Thyroid gland (tissue), 4 donors: ENCODE measurements at regions not wholly inside any gene's neighbourhood (a gene's known extent, or its start where the extent isn't known, plus 50 kb on each side); places are given as distances from the start of the nearest gene placed in this dataset.
A peak's percentile ranks its signal among the peaks of the same experiment; 100 is the strongest.

Source experiments
- DNase-seq, 2 donors: peaks; one replicate each; pipeline ENCODE4 v3.0.0-alpha.2; 2019
- H3K27ac ChIP-seq, 3 donors: fragments of 200-600 bp; sonication (generic); 1 replicate in 2 of 3; 2 replicates in 1 of 3; pipeline ENCODE4 v1.5.1; 2016 to 2019; ENCODE audit warnings: mild to moderate bottlenecking in 1 of 3, moderate library complexity in 1 of 3
- H3K27me3 ChIP-seq: fragments of 200-600 bp; sonication (generic); one replicate; pipeline ENCODE4 v1.5.1; 2019
- H3K36me3 ChIP-seq, 2 donors: fragments of 200-600 bp; sonication (generic); one replicate each; pipeline ENCODE4 v1.5.1; 2016 to 2019
- H3K4me1 ChIP-seq, 2 donors: fragments of 200-600 bp; sonication (generic); one replicate each; pipeline ENCODE4 v1.5.1; 2017 to 2019
- H3K4me3 ChIP-seq, 3 donors: fragments of 200-600 bp; sonication (generic); replicated peaks in 1 of 3; 1 replicate in 2 of 3; 2 replicates in 1 of 3; pipeline ENCODE4 v1.5.1; 2016; ENCODE audit warnings: mild to moderate bottlenecking in 1 of 3
- H3K9me3 ChIP-seq: fragments of 200-600 bp; sonication (generic); one replicate; pipeline ENCODE4 v1.5.1; 2017
- POLR2A ChIP-seq, 2 donors: fragments of 450-650 bp; IDR thresholded peaks; one replicate each; pipeline ENCODE4 v1.6.1; 2017; ENCODE audit warnings: antibody characterized with exemption in 2 of 2, mild to moderate bottlenecking in 2 of 2, moderate library complexity in 1 of 2
- WGBS, 2 donors: methylation state at CpG; one replicate each; pipeline ENCODE4 v1.1.5; 2017; 5-methylcytosine and 5-hydroxymethylcytosine counted together
- intact Hi-C: fragments of 100-400 bp; cut with DNase I; formaldehyde crosslinking; loops from one replicate; pipeline ENCODE4 v1.15.1; 2023
- TF ChIP-seq, protein P1 (sequence below), 6 experiments: fragments of 200-600 bp in 3 of 6; fragments of 450-650 bp in 3 of 6; sonication (generic) in 3 of 6; IDR thresholded peaks; one replicate each; pipeline ENCODE4 v1.5.1; 2016 to 2019; ENCODE audit warnings: antibody characterized with exemption in 6 of 6, mild to moderate bottlenecking in 2 of 6, inconsistent platforms in 1 of 6, moderate library complexity in 1 of 6

DNA sequence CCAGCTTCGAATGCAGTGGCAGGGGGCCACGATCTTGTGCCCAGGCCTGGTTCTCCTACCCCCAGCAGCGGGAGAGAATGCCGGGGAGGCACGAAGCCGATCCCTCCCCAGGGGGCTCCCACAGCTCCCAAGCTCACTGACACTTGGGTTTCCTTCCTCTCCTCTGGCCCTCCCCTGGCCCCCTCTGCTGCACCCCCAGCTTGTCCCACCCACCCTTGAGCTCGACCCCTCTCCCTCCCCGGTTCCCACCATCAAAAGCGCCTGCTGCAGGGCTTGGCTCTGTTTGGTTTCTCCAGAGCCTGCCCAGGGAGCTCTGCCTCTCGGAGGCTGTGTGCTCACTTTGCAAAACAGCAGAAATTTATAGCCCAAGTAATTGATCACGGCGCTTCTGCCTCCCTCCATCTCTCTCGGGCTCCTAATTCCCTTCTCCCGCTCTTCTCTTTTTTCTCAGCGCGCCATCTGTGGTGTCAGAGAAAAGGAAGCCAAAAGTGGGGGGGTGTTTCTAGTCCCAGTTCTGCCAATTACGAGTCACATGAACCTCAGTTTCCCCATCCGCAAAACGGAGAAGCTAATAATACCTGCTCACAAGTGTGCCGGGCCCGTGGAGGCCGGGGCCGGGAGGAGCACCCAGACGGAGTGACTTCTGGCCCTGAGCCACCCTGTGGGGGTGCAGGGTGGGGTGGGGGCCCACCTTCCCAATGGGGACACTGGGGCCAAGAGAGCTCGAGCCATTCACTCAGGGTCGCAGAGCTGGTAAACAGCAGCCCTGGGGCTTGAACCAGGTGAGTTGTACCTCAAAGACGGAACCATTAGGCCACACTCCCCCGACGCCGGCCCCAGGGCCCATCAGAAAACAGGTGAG lies 141.2 kb upstream of the IER5L start:
- DNase-seq = no peak
- H3K27ac ChIP-seq = peak overlapping the region; percentile 84 to 93 (median 88)
- peak overlapping the region in 1 of 3 donors; percentile 34 for H3K4me3 ChIP-seq
- intact Hi-C loops = no loop called here
- no peaks in the 10 kb centered on the region for H3K36me3 ChIP-seq
- TF ChIP-seq, protein P1, sequence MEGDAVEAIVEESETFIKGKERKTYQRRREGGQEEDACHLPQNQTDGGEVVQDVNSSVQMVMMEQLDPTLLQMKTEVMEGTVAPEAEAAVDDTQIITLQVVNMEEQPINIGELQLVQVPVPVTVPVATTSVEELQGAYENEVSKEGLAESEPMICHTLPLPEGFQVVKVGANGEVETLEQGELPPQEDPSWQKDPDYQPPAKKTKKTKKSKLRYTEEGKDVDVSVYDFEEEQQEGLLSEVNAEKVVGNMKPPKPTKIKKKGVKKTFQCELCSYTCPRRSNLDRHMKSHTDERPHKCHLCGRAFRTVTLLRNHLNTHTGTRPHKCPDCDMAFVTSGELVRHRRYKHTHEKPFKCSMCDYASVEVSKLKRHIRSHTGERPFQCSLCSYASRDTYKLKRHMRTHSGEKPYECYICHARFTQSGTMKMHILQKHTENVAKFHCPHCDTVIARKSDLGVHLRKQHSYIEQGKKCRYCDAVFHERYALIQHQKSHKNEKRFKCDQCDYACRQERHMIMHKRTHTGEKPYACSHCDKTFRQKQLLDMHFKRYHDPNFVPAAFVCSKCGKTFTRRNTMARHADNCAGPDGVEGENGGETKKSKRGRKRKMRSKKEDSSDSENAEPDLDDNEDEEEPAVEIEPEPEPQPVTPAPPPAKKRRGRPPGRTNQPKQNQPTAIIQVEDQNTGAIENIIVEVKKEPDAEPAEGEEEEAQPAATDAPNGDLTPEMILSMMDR (IDR thresholded peaks at IDR 0.05) = no peak
- no peak for TF ChIP-seq POLR2A (IDR thresholded peaks at IDR 0.05)
- H3K9me3 ChIP-seq = no peaks in the 10 kb centered on the region
- WGBS, 2 donors = 80 to 86% methylated on average over 23 to 29 of the region's 30 CpGs
- H3K4me1 ChIP-seq = peaks cover 26 to 69% of the 10 kb centered on the region in 2 donors
- no peaks in the 10 kb centered on the region for H3K27me3 ChIP-seq

DNA sequence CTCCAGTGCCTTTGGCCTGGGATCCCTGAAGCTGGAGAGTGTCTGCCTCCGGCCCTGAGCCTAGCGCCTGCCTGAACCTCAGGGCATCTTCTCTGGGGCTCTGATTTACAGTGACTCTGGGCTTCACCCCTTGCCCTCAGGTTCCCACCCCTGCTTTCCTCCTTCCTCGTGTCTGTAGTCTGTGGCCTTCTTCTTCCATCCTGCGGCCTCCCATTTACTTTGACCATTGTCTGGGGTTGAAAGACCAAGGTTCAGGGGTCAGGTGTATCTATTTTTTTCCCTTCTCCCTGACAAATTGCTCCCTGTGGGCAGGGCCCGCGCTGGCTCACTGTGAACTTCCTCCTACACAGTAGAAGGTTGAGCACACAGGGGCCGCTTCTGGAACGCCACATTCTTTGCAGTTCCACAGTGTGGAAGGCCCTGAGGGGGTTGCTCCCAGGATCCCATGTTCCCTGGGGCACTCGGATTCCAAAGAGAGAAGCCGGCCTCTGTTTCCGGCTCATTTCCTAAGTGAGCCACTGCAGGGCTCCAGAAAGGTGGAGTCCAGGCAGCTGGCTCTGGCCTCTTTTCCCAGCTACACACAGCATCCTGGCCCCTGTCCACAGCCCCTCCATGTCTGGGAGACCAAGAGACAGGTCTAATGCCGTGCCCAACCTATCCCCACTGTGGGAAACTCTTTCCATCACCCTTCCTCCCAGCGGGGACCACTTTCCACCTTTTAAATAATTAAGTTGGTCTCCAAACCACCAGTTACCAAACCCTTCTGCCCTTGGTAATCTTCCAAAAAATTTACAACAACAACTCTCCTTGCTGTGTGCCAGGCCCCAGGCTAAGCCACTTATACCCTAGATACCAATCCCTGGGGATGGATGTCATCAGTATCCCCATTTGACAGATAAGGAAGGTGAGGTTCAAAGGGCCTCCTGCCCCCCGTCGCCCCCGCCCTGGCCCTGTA lies 140.3 kb upstream of the IER5L start:
- DNase-seq = no peak
- H3K4me3 ChIP-seq = no peak overlapping the region
- intact Hi-C loops = no loop called here
- peak overlapping the region in 2 of 3 donors; percentile 33 to 84 for H3K27ac ChIP-seq
- no peaks in the 10 kb centered on the region for H3K9me3 ChIP-seq
- no peaks in the 10 kb centered on the region for H3K36me3 ChIP-seq
- 79 to 85% methylated on average over 16 of the region's 16 CpGs for WGBS, 2 donors
- TF ChIP-seq, protein P1 (IDR thresholded peaks at IDR 0.05) = no peak
- no peak for TF ChIP-seq POLR2A (IDR thresholded peaks at IDR 0.05)
- peaks cover 26 to 69% of the 10 kb centered on the region in 2 donors for H3K4me1 ChIP-seq
- H3K27me3 ChIP-seq = no peaks in the 10 kb centered on the region

DNA sequence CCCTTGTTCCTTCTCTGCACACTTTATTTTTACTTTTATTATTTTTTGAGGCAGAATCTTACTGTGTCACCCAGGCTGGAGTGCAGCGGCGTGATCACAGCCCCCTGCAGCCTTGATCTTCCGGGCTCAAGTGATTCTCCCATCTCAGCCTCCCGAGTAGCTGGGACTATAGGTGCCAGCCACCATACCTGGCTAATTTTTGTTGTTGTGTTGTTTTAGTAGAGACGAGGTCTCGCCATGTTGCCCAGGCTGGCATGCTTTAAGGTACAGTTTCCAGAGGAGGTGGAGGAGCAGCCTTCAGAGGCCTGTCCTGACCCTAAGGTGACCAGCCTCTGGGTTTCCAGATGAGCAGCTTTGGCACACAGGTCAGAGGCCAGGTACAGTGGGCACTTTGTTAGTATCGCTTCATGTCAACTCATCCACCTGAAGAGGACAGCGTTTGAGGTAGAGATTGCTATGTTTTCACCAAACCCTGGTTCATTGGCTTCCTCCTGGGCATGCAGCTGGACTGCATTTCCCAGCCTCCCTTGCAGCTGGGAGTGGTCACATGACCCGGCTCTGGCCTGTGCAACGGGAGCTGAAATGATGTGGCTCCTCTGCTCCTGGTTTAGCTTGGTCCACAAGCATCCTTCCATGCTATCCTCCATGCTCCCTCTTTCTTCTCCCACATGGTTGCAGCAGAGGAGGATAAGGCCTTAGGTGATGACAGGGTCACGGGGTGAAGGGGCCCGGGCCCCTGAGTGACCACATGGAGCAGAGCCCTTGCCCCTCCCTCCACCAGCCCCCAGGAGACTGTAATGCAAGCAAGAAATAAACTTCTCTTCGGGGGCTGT lies 139.3 kb upstream of the IER5L start:
- DNase-seq = peak in 1 of 2 donors; percentile 40
- intact Hi-C loops = no loop called here
- Histone ChIP-seq H3K4me1 (peaks cover 26 to 69% of the 10 kb centered on the region in 2 donors), H3K9me3 (no peaks in the 10 kb centered on the region), H3K27ac (peak overlapping the region in 2 of 3 donors; percentile 36 to 84), H3K27me3 (no peaks in the 10 kb centered on the region), H3K4me3 (no peak overlapping the region), H3K36me3 (no peaks in the 10 kb centered on the region)
- TF ChIP-seq, protein P1 (IDR thresholded peaks at IDR 0.05) = no peak
- no peak for TF ChIP-seq POLR2A (IDR thresholded peaks at IDR 0.05)
- 80 to 82% methylated on average over 13 of the region's 13 CpGs for WGBS, 2 donors

DNA sequence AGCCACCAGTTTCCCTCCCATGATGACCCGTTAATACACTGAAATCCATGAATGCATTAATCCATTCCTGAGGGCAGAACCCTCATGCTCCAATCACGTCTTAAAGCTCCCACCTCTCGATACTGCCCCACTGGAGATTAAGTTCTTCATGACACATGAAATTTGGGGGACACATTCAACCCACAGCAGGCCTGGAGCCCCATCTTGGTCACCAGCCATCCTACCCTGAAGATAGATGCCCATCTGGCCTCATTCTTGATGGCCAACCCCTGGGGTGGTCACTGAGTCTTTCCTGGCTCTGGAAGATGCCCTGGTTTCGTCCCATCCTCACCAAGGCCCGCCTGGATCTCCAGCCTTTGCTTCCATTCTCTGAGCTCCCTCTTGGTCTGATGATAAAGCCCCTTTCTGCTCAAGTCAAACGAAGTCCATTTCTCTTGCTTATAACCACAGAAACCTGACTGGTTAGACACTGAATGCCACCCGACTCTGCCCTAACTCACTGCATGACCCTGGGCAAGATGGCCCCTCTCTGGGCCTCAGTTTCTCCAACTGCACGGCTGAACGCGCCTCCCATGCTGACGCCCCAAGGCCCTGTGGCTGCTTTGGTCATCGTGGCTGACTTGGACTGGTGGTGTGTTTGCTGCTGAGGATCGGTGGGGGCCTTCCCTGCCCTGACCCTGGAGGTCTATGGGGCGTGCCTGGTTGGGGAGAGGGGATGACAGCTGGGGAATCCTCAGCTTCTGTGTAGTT lies 138.4 kb upstream of the IER5L start:
- Histone ChIP-seq H3K9me3 (no peaks in the 10 kb centered on the region), H3K4me3 (no peak overlapping the region), H3K27me3 (no peaks in the 10 kb centered on the region), H3K27ac (peak overlapping the region in 1 of 3 donors; percentile 65), H3K36me3 (no peaks in the 10 kb centered on the region), H3K4me1 (peaks cover 24 to 62% of the 10 kb centered on the region in 2 donors)
- WGBS, 2 donors = 92 to 97% methylated on average over 14 of the region's 14 CpGs
- DNase-seq = no peak
- intact Hi-C loops = no loop called here
- no peak for TF ChIP-seq POLR2A (IDR thresholded peaks at IDR 0.05)
- TF ChIP-seq, protein P1 (IDR thresholded peaks at IDR 0.05) = no peak
